GM19324 (cell line): ENCODE measurements at regions not wholly inside any gene's neighbourhood (a gene's known extent, or its start where the extent isn't known, plus 50 kb on each side); places are given as distances from the start of the nearest gene placed in this dataset.
"Not testable (repeated sequence)": the region's sequence is repeated elsewhere in the genome, so short reads cannot be mapped to it uniquely, and the experiment has no call there.

Experiments used
- ATAC-seq: cut with Tn5 transposase; IDR thresholded peaks from one replicate; pipeline ENCODE4 v1.9.1; 2021; ENCODE audit warnings: mild to moderate bottlenecking, moderate library complexity; ENCODE audit not compliant: unreplicated experiment, low FRiP score

DNA sequence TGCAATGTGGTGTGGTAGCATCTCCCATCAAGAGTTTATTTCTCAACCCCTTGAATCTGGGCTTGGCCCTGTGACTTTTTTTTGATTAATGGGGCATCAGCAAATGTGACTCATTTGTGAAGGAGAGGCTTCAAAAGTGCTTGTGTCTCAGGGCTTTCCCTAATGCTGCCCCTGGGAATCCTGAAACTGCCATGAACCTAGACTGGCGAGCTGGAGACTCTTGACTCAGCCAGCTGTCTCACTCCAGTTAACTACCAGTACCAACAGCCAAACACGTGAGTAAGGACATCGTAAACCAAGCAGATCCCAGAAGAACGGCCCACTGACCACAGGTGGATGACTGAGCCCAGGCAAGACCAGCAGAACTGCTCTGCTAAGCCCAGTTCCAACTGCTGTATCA lies 72.8 kb upstream of the ADTRP start:
- no peak for ATAC-seq

DNA sequence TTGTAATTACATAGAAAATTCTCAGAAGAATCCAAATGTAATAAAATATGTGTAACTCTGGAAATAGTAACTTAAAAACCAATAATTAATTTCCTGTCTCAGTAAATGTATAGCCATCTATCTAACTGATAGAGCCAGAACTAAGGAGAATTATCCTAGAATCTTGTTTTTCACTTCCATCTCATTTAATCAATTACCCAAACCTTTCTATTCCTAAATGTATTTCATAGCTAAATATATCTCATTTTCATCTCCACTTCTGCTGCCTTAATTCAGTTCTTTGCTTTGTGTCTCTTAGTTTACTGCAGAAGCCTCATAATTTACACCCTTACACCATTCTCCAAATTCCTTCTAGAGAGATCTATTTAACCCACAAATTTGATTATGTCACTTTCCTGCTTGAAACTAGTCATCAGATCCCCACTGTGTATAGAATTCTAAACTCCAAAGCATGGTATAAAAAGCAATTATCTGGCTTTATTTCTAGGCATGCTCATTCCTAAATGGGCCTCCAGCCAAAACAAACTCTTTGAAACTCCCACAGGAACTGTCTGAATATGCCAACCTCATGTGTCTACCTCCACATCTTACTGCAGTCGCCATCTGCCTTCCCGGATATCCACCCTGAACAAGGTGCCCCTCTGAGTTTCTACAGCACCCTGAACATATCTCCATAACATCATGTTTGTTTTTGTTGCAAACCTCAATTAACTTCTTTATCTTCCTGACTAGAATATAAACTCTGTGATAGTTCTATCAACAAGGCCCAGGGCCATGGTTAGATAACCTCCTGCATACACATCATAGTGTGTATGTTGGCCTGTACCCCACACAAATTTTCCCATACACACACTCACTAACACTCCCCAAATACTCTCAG lies 70.5 kb upstream of the ADTRP start:
- no peak for ATAC-seq

DNA sequence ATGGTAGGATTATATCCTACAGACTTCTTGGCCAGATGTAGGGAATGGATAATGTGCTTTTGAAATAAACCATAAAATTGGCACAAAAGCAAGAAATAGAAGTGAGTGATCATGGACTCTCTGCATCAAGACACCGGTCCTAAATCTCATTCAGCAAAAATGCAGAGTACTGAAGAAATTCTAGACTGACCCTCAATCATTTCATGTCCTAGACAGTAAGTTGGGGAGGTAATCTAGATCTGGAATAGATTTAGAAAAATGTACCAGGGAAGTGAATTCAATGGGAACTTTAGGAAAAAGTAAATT lies 69.7 kb upstream of the ADTRP start:
- no peak for ATAC-seq

DNA sequence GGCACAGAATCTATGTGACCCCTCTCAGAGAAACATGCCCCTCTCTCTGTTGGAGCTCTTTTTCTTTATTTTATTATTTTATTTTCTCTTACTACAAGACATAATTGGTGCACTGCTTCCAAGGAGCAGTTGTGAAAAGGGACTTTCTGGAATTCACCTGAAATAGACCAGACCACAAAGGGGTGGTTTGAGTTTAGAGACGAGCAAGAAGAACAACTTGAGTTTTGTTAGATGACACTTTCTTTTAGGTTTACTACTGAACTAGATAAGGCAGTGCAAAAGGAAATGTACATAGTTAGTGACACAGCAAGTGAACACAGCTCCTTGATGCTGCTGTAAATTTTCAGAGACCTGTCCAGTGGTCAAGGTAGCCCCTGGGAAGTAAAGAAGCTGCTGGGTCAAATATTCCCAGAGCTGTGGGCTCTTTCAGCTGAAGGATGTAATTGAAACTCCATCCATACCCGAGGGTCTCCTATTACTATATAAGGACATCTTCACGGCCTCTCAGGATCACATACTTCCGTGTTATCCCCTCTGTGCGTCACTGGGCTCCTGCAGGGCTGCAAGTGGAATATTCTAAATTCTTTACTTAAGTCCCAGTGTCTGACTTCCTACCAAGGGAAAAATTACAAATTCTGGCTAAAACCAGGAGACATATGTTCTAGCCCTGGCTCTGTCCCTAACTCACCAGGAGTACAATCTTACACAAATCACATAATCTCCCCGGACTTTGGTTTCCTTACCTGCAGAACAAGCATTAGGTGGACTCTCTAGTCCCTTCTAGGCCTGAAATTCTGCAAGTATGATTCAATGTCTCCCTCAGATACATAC lies 69.1 kb upstream of the ADTRP start:
- ATAC-seq: no peak

DNA sequence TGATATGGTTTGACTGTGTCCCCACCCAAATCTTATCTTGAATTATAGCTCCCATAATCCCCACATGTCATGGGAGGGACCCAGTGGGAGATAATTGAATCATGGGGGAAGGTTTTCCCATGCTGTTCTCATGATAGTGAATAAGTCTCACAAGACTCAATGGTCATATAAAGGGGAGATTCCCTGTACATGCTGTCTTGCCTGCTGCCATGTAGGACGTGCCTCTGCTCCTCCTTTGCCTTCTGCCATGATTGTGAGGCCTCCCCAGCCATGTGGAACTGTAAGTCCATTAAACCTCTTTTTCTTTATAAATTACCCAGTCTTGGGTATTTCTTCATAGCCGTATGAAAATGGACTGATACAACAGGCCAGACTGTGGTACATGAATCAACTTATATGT lies 68.5 kb upstream of the ADTRP start:
- not testable (repeated sequence) for ATAC-seq

DNA sequence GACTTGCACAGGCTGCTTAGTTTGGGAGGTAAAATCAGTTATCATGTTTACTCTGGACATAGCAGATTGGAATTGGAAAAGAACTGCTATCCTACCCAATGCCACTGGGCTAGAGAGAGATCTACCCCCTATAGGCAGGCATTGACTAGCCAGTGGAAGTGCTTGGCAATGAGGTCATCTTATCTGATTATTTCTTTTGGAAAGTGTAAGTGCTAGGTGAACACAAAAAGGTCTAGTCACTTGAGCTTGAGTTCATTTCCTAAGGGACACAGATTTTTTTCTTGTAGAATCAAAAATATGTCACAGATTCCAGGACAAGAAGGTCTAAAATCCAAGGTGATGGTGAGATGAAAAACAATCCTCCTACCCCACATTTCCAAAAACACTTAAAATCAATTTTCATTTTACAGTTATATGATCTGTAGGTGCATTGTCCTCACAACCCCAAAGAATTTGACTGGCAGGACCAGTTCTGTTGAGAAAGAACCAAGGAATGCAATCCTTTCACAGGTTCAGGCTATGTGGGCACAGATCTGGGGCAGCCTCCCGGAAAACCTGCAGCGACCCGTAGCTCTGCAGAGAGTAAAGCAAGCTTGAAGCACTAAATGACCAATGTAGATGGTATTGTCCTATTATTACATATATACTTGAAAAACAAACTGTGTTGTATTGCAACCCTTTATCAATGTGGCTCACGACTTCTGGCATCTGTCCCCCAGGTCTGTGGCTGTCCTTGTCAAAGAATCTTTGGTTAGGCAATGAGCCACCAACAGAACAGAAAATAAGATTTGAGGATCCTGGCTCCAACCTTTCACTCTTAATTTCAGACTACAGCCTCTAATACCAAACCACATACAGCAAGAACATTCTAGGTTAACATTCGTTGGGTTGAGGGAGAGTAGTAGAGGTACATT lies 67.3 kb upstream of the ADTRP start:
- no peak for ATAC-seq

DNA sequence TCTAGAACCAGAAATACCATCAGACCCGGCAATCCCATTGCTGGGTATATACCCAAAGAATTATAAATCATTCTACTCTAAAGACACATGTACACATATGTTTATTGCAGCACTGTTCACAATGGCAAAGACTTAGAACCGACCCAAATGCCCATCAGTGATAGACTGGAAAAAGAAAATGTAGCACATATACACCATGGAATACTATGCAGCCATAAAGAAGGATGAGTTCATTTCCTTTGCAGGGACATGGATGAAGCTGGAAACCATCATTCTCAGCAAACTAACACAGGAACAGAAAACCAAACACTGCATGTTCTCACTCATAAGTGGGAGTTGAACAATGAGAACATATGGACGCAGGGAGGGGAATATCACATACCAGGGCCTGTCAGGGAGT lies 64.2 kb upstream of the ADTRP start:
- not testable (repeated sequence) for ATAC-seq

DNA sequence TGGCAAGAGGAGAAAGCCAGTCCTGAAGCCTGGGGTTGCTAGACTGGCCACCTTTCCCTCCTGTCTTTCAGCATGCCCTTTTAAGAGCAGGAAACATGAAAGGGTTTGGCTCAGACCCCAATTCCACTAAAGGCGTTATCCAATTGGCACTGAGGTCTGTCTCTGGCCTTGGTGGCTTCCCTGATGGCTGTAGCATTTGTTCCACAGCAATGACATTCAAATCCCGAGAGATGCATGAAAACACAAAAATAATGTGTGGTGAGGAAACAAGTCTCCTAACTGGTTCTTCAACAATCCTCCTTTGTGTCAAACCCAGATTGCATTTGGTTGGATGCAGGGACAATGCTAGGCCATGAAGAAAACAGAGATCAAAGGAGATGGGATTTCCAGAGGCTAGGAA lies 56.5 kb upstream of the ADTRP start:
- no peak for ATAC-seq

DNA sequence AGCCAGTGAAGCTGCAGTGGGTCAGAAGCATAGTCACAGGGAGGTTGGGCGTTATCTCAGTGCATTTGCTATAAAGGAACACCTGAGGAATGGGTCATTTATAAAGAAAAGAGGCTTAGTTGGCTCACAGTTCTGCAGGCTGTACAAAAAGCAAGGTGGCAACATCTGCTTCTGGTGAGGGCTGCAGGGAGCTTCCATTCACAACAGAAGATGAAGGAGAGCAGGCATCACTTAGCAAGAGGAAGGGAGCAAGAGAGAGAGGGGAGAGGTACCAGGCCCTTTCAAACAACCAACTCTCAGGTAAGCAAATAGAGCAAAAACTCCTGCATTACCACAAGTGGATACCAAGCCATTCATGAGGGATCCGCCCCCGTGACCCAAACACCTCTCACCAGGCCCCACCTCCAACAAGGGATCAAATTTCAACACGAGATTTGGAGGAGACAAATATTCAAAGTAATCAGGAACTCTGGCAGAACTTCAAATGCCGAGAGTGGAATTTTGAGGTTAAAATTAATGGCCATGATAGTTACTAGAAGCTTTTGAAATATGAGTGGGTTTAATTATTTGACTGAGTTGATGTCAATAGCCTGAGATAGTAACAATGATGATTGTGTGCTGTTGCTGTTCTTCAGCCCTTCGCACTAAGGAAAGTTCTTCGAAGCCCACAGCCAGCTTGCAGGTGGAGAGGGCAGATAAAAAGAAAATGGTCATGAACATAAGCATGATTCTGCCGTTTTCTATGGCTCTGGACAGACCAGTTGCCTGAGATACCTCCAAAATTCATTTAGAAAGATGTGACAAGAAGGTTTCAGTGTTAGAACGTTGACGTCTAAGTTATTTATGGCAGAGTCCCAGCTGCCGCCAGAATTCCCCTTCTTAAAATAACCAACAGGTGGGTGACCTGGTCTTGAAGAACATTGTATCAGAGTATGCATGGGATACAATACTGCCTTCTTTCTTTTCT lies 55.3 kb upstream of the ADTRP start:
- peak; percentile 69 for ATAC-seq

DNA sequence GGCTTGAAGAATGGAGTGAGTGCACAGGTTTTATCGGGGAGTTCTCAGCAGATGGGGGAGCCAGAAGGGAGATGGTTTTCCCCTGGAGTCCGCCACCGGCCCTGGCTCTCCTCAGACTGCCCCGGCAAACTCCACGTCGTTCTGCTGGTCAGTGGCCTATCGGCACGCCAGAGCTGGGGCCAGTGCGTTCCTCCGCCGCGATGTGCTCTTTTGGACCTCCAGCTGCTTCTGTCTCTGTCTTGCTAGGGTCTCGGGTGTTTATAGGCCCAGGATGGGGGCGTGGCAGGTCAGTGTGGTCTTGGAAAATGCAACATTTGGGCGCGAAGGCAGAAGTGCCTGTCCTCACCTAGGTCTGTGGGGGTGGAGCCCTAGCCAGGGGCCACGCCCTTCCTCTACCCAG lies 53.0 kb upstream of the ADTRP start:
- ATAC-seq: no peak

DNA sequence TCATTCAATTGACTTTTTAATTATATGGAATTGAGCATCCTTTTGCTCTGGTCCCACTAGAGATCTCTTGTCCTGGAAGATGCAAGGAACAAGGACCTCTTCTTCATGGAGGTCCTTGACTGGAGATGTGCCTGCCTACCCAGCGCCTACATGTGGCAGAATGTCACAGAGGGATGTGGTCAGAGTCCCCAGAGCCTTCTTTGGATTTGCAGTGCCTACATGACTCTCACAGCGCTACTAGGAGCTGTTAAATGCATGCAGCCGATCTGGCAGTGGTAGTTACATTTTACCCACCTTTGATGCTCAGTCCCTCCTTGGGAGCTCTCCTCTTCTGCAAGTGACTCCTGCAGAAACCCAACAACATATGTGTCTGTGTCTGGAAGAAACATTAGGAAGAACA lies 51.9 kb upstream of the ADTRP start:
- ATAC-seq: no peak

DNA sequence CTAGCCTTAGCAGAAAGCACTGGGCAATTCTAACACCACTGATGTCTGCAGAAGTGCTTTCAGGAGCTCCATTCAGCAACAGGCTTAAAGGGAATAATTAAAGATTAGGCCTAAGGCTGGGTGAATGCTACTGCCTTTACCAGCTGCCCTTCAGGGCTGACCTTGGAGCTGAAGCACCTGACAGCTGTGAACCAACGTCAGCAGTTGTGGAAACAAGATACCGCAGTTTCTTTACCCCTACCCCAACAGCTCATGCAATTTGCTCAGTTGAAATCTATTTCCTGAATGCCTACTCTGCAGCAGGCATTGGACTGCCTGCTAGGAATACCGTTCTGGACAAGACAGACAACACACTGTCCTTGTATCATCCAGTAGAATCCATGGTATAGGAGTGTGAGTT lies 51.5 kb upstream of the ADTRP start:
- ATAC-seq: no peak

DNA sequence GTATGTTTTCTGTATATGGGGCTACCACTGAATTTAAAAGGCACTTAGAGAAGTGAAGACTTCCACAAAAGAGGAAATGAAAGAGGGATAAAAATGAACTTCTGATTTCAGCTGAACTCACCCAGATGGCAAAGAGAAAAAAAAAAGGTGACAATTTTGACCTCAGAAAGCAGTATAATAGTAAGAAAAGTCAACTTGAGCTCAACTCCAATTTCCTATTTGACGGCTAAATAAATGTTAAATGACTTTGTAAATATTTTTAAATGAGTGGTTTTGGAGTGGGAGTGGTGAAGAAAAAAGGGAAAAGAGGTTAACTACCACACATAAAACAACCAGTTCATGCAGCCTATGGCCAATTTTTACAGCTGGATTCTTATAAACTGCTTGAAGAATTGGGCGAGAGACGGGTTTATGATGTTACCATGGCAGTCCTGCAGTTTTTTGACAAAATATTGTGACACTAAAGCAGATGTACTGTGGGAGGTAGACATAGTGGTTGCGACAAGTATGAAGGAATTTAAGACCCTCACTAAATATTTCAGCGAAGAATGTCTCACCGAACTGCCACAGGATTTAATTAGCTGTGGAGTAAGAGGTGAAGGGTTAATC lies 49.8 kb upstream of the ADTRP start:
- ATAC-seq: no peak
